Fibroblast of lung (primary cell): ENCODE measurements at regions not wholly inside any gene's neighbourhood (a gene's known extent, or its start where the extent isn't known, plus 50 kb on each side); places are given as distances from the start of the nearest gene placed in this dataset.
"Not testable (repeated sequence)": the region's sequence is repeated elsewhere in the genome, so short reads cannot be mapped to it uniquely, and the experiment has no call there.

Source experiments
- EZH2 ChIP-seq: IDR thresholded peaks from 2 replicates; pipeline ENCODE4 v1.5.1; 2012; ENCODE audit warnings: low read length, control low read depth, mild to moderate bottlenecking; ENCODE audit errors: missing control alignments
- TF ChIP-seq, protein P1 (sequence below), 2 donors: IDR thresholded peaks in 1 of 2; conservative IDR thresholded peaks in 1 of 2; 1 replicate in 1 of 2; 2 replicates in 1 of 2; pipeline ENCODE4 v1.5.1; 2011 to 2012; ENCODE audit warnings: low read length in 2 of 2, control low read depth in 1 of 2, inconsistent platforms in 1 of 2, low read depth in 1 of 2, mild to moderate bottlenecking in 1 of 2

DNA sequence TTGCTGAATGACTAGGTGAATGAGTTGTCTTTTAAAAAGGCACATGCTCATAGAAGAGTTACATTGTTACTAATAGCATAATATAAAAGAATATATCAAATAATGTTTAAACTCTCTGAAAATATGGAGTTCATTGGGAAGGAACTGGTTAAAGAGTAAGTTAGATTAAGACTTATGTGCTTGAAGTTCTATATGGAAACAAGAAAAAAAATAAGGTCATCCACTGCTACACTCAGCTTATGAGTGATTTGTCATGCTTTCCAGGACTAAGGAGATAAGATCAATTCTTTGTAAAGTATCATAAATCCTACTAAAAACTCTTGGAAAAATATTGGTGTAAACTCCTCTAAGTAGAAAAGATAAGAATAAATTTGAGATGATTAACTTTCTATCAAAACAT lies 779.1 kb downstream of the PCDH11X start:
- TF ChIP-seq, protein P1, sequence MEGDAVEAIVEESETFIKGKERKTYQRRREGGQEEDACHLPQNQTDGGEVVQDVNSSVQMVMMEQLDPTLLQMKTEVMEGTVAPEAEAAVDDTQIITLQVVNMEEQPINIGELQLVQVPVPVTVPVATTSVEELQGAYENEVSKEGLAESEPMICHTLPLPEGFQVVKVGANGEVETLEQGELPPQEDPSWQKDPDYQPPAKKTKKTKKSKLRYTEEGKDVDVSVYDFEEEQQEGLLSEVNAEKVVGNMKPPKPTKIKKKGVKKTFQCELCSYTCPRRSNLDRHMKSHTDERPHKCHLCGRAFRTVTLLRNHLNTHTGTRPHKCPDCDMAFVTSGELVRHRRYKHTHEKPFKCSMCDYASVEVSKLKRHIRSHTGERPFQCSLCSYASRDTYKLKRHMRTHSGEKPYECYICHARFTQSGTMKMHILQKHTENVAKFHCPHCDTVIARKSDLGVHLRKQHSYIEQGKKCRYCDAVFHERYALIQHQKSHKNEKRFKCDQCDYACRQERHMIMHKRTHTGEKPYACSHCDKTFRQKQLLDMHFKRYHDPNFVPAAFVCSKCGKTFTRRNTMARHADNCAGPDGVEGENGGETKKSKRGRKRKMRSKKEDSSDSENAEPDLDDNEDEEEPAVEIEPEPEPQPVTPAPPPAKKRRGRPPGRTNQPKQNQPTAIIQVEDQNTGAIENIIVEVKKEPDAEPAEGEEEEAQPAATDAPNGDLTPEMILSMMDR (conservative IDR thresholded peaks at IDR 0.05 in 1 of 2, IDR thresholded peaks at IDR 0.05 in 1 of 2; ENCODE audit: low read depth in 1 of 2, low read length in 2 of 2): not testable (repeated sequence)
- not testable (repeated sequence) for TF ChIP-seq EZH2
